ENCODE measurements at regions not wholly inside any gene's neighbourhood (a gene's known extent, or its start where the extent isn't known, plus 50 kb on each side); places are given as distances from the start of the nearest gene placed in this dataset.

DNA sequence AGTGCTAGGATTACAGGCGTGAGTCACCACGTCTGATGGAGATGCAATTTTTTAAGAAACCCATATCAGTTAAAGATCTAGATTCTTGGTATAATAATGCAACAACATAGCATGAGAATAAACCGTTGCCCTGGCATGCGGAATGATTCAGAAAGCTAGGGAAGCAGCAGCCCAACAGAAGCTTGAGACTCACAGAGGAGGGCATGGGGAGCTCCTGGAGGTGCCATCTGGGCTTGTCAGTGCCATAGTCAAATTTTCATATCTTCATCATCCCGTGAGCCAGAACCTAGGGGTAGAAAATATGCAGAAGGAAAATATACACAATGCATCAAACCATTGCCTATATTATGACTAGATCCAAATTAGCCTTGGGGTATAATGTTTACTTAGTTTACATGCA, 118.7 kb upstream of the ADAMTS16 start:
- TF ChIP-seq, protein P1, sequence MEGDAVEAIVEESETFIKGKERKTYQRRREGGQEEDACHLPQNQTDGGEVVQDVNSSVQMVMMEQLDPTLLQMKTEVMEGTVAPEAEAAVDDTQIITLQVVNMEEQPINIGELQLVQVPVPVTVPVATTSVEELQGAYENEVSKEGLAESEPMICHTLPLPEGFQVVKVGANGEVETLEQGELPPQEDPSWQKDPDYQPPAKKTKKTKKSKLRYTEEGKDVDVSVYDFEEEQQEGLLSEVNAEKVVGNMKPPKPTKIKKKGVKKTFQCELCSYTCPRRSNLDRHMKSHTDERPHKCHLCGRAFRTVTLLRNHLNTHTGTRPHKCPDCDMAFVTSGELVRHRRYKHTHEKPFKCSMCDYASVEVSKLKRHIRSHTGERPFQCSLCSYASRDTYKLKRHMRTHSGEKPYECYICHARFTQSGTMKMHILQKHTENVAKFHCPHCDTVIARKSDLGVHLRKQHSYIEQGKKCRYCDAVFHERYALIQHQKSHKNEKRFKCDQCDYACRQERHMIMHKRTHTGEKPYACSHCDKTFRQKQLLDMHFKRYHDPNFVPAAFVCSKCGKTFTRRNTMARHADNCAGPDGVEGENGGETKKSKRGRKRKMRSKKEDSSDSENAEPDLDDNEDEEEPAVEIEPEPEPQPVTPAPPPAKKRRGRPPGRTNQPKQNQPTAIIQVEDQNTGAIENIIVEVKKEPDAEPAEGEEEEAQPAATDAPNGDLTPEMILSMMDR (IDR thresholded peaks at IDR 0.05) = no peak
- TF ChIP-seq POLR2AphosphoS5 (IDR thresholded peaks at IDR 0.05) (no peak), POLR2A (IDR thresholded peaks at IDR 0.05) (no peak), EP300 (IDR thresholded peaks at IDR 0.05) (no peak)
